ENCODE measurements at regions not wholly inside any gene's neighbourhood (a gene's known extent, or its start where the extent isn't known, plus 50 kb on each side); places are given as distances from the start of the nearest gene placed in this dataset.
A peak's percentile ranks its signal among the peaks of the same experiment; 100 is the strongest.

DNA sequence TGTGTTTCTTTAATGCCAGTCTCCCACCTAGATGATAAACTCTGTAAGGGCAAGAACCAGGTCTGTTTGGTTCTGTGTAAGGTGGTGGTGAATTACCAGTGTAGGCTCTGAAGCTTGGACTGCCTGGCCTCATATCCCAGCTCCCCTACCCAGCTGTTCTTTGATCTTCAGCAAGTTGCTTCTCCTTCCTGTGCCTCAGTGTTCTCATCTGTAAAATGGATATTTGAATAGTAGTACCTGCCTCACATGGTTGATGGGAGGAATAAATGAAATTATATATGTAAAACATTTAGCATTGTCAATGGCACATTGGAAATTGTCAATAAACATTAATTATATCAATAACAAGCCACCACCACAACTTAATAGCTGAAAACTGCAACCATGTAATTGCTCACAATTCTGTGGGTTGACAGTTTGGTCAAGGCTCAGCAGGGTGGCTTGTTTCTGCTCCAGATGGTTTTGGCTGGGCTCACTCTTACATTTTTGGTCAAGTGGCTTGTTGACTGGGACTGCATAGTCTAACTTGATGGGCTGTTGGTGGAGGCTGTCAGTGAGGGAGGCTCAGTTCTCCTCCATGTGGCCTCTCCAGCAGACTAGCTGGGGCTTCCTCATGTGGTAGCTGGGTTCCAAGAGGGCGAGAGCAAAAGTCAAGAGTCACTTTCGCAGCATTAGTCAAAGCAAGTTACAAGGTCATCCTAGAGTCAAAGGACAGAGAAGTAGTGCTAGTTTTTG is 84.5 kb upstream of the DUSP5 start:
- Histone ChIP-seq H3K4me1 (ENCODE audit: control insufficient read depth in 1 of 2, insufficient read depth in 1 of 2, low read depth in 1 of 2, low read length in 1 of 2) (peaks cover 29 to 31% of the 10 kb centered on the region in 2 experiments), H3K27me3 (no peaks in the 10 kb centered on the region), H3K9me3 (no peaks in the 10 kb centered on the region), H3K27ac (peak overlapping the region; percentile 65), H3K4me3 (ENCODE audit: low read depth in 1 of 2, low read length in 1 of 2) (no peak overlapping the region), H3K36me3 (no peaks in the 10 kb centered on the region)
- TF ChIP-seq, protein P1, sequence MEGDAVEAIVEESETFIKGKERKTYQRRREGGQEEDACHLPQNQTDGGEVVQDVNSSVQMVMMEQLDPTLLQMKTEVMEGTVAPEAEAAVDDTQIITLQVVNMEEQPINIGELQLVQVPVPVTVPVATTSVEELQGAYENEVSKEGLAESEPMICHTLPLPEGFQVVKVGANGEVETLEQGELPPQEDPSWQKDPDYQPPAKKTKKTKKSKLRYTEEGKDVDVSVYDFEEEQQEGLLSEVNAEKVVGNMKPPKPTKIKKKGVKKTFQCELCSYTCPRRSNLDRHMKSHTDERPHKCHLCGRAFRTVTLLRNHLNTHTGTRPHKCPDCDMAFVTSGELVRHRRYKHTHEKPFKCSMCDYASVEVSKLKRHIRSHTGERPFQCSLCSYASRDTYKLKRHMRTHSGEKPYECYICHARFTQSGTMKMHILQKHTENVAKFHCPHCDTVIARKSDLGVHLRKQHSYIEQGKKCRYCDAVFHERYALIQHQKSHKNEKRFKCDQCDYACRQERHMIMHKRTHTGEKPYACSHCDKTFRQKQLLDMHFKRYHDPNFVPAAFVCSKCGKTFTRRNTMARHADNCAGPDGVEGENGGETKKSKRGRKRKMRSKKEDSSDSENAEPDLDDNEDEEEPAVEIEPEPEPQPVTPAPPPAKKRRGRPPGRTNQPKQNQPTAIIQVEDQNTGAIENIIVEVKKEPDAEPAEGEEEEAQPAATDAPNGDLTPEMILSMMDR (IDR thresholded peaks at IDR 0.05): no peak

DNA sequence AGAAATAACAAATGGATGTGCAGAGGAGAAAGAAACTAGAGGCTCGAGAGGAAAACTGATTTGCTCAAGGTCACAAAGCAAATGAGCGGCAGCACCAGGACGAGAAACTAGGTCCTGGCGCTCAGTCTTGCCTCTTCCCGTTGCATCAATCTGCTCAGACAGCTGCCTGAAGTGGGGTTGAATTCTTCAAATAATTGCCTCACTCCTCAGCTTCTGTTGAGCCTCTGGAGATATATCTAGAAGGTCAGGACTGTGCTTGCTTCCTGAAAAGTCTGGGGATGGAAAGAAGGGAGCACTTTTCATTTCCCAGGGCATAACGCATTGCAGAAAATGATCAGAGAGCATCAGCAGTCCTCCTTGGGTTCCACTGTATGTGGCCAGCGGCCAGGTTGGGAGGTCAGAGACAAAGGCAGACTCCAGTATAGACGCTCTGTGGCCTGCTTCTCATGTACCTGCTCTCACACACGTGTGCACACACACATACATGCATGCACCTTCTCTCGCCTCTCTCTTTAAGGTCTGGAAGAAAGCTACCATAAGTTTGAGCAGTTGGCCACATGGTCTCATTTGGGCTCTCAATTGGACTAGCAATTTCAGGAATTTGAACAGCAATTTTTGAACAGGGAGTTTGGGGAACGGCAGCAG is 83.7 kb upstream of the DUSP5 start:
- Histone ChIP-seq H3K9me3 (no peaks in the 10 kb centered on the region), H3K4me3 (ENCODE audit: low read depth in 1 of 2, low read length in 1 of 2) (peak overlapping the region in 1 of 2 experiments; percentile 10), H3K27me3 (no peaks in the 10 kb centered on the region), H3K4me1 (ENCODE audit: control insufficient read depth in 1 of 2, insufficient read depth in 1 of 2, low read depth in 1 of 2, low read length in 1 of 2) (peaks cover 29 to 31% of the 10 kb centered on the region in 2 experiments), H3K36me3 (no peaks in the 10 kb centered on the region), H3K27ac (peak overlapping the region; percentile 65)
- TF ChIP-seq, protein P1 (IDR thresholded peaks at IDR 0.05): no peak

DNA sequence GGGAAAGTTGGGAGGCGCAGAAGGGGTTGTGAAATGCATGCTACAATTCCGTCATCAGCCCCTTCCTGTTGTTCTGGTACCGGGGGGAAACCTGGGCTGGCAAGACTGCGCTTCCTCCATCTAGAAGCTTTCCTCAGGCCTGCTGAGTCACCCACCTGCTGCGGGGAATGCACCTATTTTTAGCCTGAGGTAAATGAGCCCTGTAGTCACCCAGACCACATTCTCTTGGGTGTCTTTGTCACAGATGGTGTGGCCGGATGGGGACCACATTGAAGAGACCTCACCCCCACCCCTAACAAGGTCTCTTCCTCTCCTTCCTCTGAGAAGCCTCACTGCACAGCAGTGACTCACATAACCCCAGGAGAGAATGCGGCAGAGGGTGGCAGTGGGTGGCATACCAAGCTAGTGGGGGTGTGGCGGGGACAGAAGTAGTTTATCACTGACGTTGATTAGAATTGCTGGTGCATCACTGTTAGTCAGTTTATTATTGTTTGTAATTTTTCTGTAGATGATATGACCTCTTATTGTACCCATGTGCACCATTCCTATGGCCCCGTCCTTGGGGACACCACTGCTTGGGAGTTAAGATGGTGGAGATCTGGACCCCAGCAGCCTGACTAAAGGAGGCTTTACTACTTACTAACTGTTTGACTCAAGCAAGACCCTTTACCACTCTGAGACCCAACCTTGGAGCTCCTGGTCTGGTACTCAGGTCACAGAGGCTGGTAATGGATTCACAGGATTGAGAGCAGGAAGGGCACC is 83.0 kb upstream of the DUSP5 start:
- Histone ChIP-seq H3K36me3 (no peaks in the 10 kb centered on the region), H3K27me3 (no peaks in the 10 kb centered on the region), H3K4me3 (ENCODE audit: low read depth in 1 of 2, low read length in 1 of 2) (peak overlapping the region in 1 of 2 experiments; percentile 10), H3K27ac (peak overlapping the region; percentile 65), H3K9me3 (no peaks in the 10 kb centered on the region), H3K4me1 (ENCODE audit: control insufficient read depth in 1 of 2, insufficient read depth in 1 of 2, low read depth in 1 of 2, low read length in 1 of 2) (peaks cover 29 to 31% of the 10 kb centered on the region in 2 experiments)
- TF ChIP-seq, protein P1 (IDR thresholded peaks at IDR 0.05): no peak

DNA sequence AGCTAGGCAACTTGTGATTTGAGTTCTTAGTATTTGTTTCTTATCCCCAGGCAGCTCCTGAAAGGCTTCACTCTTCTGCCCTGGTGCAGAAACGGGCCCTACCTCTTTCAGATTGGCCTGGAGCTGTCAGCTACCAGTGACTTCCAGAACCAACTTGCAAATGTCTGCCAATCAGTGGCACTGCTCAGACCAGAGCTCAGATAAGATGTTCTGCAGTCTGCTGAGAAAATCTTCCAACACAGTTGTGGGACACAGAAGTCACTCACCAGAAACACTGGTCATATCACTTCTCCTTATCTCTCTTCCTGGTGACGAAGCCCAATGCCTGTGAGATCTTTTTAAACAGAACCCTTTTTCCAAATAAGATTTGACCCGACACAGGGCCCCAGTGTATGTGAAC is 81.9 kb upstream of the DUSP5 start:
- Histone ChIP-seq H3K36me3 (no peaks in the 10 kb centered on the region), H3K9me3 (no peaks in the 10 kb centered on the region), H3K27ac (no peak overlapping the region), H3K4me1 (ENCODE audit: control insufficient read depth in 1 of 2, insufficient read depth in 1 of 2, low read depth in 1 of 2, low read length in 1 of 2) (peaks cover 29 to 31% of the 10 kb centered on the region in 2 experiments), H3K4me3 (ENCODE audit: low read depth in 1 of 2, low read length in 1 of 2) (no peak overlapping the region), H3K27me3 (no peaks in the 10 kb centered on the region)
- TF ChIP-seq, protein P1 (IDR thresholded peaks at IDR 0.05): no peak

DNA sequence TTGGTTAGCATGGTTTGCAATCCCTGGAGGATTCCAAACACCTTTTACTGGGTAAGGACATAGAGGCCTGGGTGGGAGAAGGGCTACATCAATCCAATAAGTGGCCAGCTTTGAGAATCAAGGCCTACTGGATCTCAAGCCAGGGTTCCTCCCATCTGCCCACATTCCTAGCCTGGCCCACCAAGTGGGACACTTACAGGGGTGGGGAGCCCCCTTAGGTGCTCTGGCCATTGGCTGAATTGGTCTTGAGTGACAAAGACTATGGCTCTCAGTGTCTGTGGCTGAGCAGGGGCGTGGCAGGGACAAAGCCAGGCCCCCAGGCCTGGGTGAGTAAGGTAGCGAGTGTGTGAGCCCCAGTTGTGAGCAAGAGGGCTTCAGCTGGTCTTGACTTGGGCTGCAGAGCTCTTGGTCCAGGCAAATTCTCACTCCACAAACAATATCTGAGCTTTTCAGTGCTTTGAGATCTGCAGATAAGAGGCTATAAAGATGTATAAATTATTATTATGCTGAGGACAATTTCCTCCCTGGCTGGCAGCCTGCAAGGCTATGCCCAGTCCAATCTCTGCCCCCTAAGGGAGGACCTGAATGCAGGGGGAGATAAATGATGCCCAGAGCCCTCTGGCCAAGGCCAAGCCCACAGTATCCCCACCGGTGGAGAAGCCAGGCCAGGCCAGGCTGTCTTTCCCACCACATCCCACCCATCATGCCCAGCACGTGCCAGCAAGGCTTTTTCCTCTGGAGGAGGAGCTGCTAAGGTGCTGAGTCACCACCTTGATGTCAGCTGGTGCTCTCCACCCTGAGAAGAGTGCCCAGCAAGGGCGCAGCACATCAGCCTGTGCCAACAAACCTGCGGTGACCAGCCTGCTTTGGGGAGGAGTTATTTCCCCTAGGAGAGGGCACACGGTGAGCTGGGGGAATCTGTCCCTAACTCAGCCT is 80.7 kb upstream of the DUSP5 start:
- no peaks in the 10 kb centered on the region for H3K9me3 ChIP-seq
- H3K27ac ChIP-seq: no peak overlapping the region
- no peaks in the 10 kb centered on the region for H3K36me3 ChIP-seq
- no peaks in the 10 kb centered on the region for H3K27me3 ChIP-seq
- TF ChIP-seq, protein P1 (IDR thresholded peaks at IDR 0.05): no peak
- H3K4me3 ChIP-seq (ENCODE audit: low read depth in 1 of 2, low read length in 1 of 2): no peak overlapping the region
- H3K4me1 ChIP-seq (ENCODE audit: control insufficient read depth in 1 of 2, insufficient read depth in 1 of 2, low read depth in 1 of 2, low read length in 1 of 2): peaks cover 29 to 36% of the 10 kb centered on the region in 2 experiments
